ENCODE measurements at regions not wholly inside any gene's neighbourhood (a gene's known extent, or its start where the extent isn't known, plus 50 kb on each side); places are given as distances from the start of the nearest gene placed in this dataset.

DNA sequence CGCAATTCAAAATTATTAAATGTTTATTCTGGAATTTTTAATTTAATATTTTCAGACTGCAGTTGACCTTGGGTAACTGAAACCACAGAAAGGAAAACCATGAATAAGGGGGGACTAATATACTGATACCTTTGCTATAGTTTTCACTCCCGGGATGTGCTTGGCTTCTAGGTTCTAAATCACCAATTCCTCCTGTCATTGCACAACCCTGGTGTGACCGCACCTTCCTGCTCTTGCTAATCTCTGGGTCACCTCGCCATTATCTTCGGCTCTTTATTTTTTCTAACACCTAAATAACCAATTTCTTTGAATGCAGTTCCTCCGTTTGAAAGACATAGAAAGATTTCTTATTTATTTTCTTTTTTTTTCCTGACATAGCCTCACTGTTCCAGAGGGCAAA lies 634.5 kb upstream of the GOT2 start:
- Histone ChIP-seq H3K4me1 (no peaks in the 10 kb centered on the region), H3K36me3 (replicated peaks in 1 of 2; ENCODE audit: insufficient read depth in 1 of 2, low read depth in 2 of 2) (no peaks in the 10 kb centered on the region), H3K27ac (no peak overlapping the region), H3K27me3 (no peaks in the 10 kb centered on the region), H3K9me3 (no peaks in the 10 kb centered on the region), H3K4me3 (no peak overlapping the region)
- ATAC-seq: no peak
- intact Hi-C loops (cut with DNase I): no loop called here
- no peak for DNase-seq
- TF ChIP-seq POLR2A (IDR thresholded peaks at IDR 0.05) (no peak), CTCF (IDR thresholded peaks at IDR 0.05) (no peak)
- WGBS, 2 donors: 66 to 67% methylated on average over 6 of the region's 6 CpGs

- no peak overlapping the region for H3K4me3 ChIP-seq
- H3K4me1 ChIP-seq: peaks cover 5% of the 10 kb centered on the region
- no peaks in the 10 kb centered on the region for H3K9me3 ChIP-seq
- intact Hi-C loops (cut with DNase I): no loop called here
- no peak overlapping the region for H3K27ac ChIP-seq
- WGBS, 2 donors: 6 to 11% methylated on average over 1 of the region's 1 CpG
- no peaks in the 10 kb centered on the region for H3K27me3 ChIP-seq
- TF ChIP-seq CTCF (IDR thresholded peaks at IDR 0.05) (no peak), POLR2A (IDR thresholded peaks at IDR 0.05) (no peak)
- ATAC-seq (peak; percentile 38), DNase-seq (no peak)
- no peaks in the 10 kb centered on the region for H3K36me3 ChIP-seq (replicated peaks in 1 of 2; ENCODE audit: insufficient read depth in 1 of 2, low read depth in 2 of 2)
These were observed 622.6 kb upstream of the GOT2 start for GRCh38 chr16:59356709-59357108.

GRCh38 chr16:59356144-59356543 lies 622.0 kb upstream of the GOT2 start:
- no peak for ATAC-seq
- DNase-seq: no peak
- intact Hi-C loops (cut with DNase I): no loop called here
- Histone ChIP-seq H3K9me3 (no peaks in the 10 kb centered on the region), H3K4me3 (no peak overlapping the region), H3K4me1 (peaks cover 5% of the 10 kb centered on the region), H3K27ac (no peak overlapping the region), H3K36me3 (replicated peaks in 1 of 2; ENCODE audit: insufficient read depth in 1 of 2, low read depth in 2 of 2) (no peaks in the 10 kb centered on the region), H3K27me3 (no peaks in the 10 kb centered on the region)
- whole genome bisulfite sequencing, 2 donors: 24 to 27% methylated on average over 5 of the region's 5 CpGs
- no peak for TF ChIP-seq CTCF (IDR thresholded peaks at IDR 0.05)
- no peak for TF ChIP-seq POLR2A (IDR thresholded peaks at IDR 0.05)

- H3K9me3 ChIP-seq: no peaks in the 10 kb centered on the region
- ATAC-seq (no peak), DNase-seq (no peak)
- no peak overlapping the region for H3K27ac ChIP-seq
- intact Hi-C loops (cut with DNase I): no loop called here
- no peak overlapping the region for H3K4me3 ChIP-seq
- TF ChIP-seq CTCF (IDR thresholded peaks at IDR 0.05) (no peak), POLR2A (IDR thresholded peaks at IDR 0.05) (no peak)
- 44 to 58% methylated on average over 2 of the region's 2 CpGs for WGBS, 2 donors
- no peaks in the 10 kb centered on the region for H3K36me3 ChIP-seq (replicated peaks in 1 of 2; ENCODE audit: insufficient read depth in 1 of 2, low read depth in 2 of 2)
- peaks cover 5% of the 10 kb centered on the region for H3K4me1 ChIP-seq
- no peaks in the 10 kb centered on the region for H3K27me3 ChIP-seq
These were observed 621.6 kb upstream of the GOT2 start for GRCh38 chr16:59355704-59356103.

GRCh38 chr16:59351305-59351903 lies 617.3 kb upstream of the GOT2 start:
- Histone ChIP-seq H3K27ac (no peak overlapping the region), H3K27me3 (no peaks in the 10 kb centered on the region), H3K36me3 (replicated peaks in 1 of 2; ENCODE audit: insufficient read depth in 1 of 2, low read depth in 2 of 2) (no peaks in the 10 kb centered on the region), H3K4me1 (no peaks in the 10 kb centered on the region), H3K4me3 (no peak overlapping the region), H3K9me3 (no peaks in the 10 kb centered on the region)
- intact Hi-C loops (cut with DNase I): no loop called here
- DNase-seq: no peak
- ATAC-seq: no peak
- WGBS, 2 donors: 64 to 65% methylated on average over 6 of the region's 6 CpGs
- no peak for TF ChIP-seq CTCF (IDR thresholded peaks at IDR 0.05)
- TF ChIP-seq POLR2A (IDR thresholded peaks at IDR 0.05): no peak
